Panc1 (cell line): ENCODE measurements at regions not wholly inside any gene's neighbourhood (a gene's known extent, or its start where the extent isn't known, plus 50 kb on each side); places are given as distances from the start of the nearest gene placed in this dataset.

ENCODE experiments used
- POLR2AphosphoS5 ChIP-seq: IDR thresholded peaks from 2 replicates; pipeline ENCODE4 v1.6.1; 2012; ENCODE audit warnings: mild to moderate bottlenecking, low read depth, low read length, moderate library complexity
- SIN3A ChIP-seq: IDR thresholded peaks from 2 replicates; pipeline ENCODE4 v1.6.1; 2012; ENCODE audit warnings: low read depth, mild to moderate bottlenecking, low read length, moderate library complexity, borderline replicate concordance; ENCODE audit not compliant: insufficient read depth
- TCF7L2 ChIP-seq: IDR thresholded peaks from 2 replicates; pipeline ENCODE4 v1.6.1; 2011; ENCODE audit warnings: mild to moderate bottlenecking, low read depth, low read length, inconsistent platforms
- TF ChIP-seq, protein P1 (sequence below), 2 experiments: IDR thresholded peaks; 2 replicates each; pipeline ENCODE4 v1.6.1; 2011 to 2012; ENCODE audit warnings: low read depth in 2 of 2, control low read depth in 1 of 2, low read length in 1 of 2, mild to moderate bottlenecking in 1 of 2, moderate library complexity in 1 of 2; ENCODE audit not compliant: insufficient read depth in 1 of 2
- TF ChIP-seq, protein P2 (sequence below): fragments of 450-650 bp; IDR thresholded peaks from 2 replicates; pipeline ENCODE4 v1.5.1; 2017; ENCODE audit warnings: mild to moderate bottlenecking

DNA sequence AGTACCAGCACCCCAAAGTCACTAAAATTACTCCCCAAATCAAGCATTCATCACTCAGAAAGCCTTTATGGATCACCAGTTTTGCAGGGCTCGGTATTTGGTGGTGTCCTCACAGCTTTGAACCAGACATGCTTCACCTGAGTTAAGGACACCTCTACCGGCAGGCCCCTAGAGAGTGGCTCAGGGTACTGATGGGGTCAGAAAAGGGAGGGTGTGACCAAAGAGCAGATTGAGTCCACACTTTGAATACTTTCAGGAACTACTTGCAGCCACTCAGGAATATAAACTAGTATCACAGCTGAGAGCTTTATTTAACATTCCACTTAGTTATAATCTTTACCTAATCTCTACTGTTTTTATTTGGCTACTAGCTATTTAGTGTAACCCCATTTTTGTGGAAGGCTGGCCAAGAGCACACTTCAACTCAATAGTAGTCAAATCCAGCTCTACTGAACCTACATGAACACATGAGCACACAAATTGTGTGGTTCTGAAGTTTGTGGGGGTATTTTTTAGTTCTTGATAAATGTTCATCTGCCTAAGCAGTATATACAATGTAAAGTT lies 109.6 kb upstream of the SPRY1 start:
- TF ChIP-seq, protein P1, sequence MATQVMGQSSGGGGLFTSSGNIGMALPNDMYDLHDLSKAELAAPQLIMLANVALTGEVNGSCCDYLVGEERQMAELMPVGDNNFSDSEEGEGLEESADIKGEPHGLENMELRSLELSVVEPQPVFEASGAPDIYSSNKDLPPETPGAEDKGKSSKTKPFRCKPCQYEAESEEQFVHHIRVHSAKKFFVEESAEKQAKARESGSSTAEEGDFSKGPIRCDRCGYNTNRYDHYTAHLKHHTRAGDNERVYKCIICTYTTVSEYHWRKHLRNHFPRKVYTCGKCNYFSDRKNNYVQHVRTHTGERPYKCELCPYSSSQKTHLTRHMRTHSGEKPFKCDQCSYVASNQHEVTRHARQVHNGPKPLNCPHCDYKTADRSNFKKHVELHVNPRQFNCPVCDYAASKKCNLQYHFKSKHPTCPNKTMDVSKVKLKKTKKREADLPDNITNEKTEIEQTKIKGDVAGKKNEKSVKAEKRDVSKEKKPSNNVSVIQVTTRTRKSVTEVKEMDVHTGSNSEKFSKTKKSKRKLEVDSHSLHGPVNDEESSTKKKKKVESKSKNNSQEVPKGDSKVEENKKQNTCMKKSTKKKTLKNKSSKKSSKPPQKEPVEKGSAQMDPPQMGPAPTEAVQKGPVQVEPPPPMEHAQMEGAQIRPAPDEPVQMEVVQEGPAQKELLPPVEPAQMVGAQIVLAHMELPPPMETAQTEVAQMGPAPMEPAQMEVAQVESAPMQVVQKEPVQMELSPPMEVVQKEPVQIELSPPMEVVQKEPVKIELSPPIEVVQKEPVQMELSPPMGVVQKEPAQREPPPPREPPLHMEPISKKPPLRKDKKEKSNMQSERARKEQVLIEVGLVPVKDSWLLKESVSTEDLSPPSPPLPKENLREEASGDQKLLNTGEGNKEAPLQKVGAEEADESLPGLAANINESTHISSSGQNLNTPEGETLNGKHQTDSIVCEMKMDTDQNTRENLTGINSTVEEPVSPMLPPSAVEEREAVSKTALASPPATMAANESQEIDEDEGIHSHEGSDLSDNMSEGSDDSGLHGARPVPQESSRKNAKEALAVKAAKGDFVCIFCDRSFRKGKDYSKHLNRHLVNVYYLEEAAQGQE (IDR thresholded peaks at IDR 0.05; ENCODE audit: insufficient read depth in 1 of 2, low read depth in 2 of 2, low read length in 1 of 2): no peak
- TF ChIP-seq, protein P2, sequence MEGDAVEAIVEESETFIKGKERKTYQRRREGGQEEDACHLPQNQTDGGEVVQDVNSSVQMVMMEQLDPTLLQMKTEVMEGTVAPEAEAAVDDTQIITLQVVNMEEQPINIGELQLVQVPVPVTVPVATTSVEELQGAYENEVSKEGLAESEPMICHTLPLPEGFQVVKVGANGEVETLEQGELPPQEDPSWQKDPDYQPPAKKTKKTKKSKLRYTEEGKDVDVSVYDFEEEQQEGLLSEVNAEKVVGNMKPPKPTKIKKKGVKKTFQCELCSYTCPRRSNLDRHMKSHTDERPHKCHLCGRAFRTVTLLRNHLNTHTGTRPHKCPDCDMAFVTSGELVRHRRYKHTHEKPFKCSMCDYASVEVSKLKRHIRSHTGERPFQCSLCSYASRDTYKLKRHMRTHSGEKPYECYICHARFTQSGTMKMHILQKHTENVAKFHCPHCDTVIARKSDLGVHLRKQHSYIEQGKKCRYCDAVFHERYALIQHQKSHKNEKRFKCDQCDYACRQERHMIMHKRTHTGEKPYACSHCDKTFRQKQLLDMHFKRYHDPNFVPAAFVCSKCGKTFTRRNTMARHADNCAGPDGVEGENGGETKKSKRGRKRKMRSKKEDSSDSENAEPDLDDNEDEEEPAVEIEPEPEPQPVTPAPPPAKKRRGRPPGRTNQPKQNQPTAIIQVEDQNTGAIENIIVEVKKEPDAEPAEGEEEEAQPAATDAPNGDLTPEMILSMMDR: no peak
- no peak for TF ChIP-seq SIN3A
- no peak for TF ChIP-seq POLR2AphosphoS5
- no peak for TF ChIP-seq TCF7L2
